ENCODE measurements at regions not wholly inside any gene's neighbourhood (a gene's known extent, or its start where the extent isn't known, plus 50 kb on each side); places are given as distances from the start of the nearest gene placed in this dataset.

DNA sequence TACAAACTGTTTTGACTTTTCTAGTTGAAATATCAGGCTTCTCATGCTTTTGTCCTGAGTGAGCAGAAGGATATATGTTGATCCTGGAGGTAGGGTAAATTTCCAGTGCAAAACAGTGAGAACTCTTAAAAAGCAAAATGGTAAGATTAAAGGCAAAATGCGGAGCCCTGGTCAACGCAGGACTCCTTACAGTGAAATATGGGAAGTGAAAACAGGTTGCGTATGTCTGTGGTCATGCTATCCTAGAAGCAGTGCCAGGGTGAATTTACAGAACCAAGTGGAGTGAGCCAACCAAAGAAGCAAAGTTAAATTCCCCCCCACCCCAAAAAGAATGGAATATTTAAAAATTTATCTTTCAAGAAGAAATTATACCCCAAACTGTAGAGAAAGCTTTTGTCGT lies 256.4 kb downstream of the NR2F2 start:
- no peak for ATAC-seq
- whole genome bisulfite sequencing, 4 donors: 81 to 87% (median 84%) methylated on average over 4 of the region's 4 CpGs
- Histone ChIP-seq H3K9me3 (no peaks in the 10 kb centered on the region), H3K27me3 (peaks cover 0 to 30% (median 6%) of the 10 kb centered on the region in 9 donors), H3K27ac (no peak overlapping the region), H3K36me3 (no peaks in the 10 kb centered on the region), H3K4me1 (no peaks in the 10 kb centered on the region), H3K4me3 (no peak overlapping the region)
- intact Hi-C loops (cut with DNase I): loop anchor here in 8 of 10 donors (2.0 to 10.0 kb wide), 5 partner anchors 222 to 1332 kb away; no protein-coding TSS in a partner anchor
- TF ChIP-seq POLR2A (IDR thresholded peaks at IDR 0.05): no peak
- TF ChIP-seq, protein P1, sequence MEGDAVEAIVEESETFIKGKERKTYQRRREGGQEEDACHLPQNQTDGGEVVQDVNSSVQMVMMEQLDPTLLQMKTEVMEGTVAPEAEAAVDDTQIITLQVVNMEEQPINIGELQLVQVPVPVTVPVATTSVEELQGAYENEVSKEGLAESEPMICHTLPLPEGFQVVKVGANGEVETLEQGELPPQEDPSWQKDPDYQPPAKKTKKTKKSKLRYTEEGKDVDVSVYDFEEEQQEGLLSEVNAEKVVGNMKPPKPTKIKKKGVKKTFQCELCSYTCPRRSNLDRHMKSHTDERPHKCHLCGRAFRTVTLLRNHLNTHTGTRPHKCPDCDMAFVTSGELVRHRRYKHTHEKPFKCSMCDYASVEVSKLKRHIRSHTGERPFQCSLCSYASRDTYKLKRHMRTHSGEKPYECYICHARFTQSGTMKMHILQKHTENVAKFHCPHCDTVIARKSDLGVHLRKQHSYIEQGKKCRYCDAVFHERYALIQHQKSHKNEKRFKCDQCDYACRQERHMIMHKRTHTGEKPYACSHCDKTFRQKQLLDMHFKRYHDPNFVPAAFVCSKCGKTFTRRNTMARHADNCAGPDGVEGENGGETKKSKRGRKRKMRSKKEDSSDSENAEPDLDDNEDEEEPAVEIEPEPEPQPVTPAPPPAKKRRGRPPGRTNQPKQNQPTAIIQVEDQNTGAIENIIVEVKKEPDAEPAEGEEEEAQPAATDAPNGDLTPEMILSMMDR (IDR thresholded peaks at IDR 0.05): no peak
- DNase-seq: no peak

DNA sequence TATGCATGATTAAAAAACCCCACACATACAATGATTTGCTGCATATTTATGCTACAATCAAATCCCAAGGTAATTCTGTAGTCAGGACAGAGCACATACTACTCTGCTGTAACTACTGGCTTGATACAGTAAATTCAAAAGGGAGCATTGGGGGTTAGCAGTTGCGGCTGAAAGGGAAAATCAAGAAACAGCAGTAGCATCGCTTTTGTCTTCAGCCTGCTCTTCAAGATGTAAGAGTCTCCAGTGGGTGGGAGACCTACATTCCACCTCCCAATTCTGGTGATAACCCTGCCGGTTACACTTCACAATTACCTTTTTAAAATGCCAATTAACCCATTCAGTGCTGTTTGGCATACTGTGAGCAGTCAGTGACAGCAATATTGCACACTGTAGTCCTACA lies 259.4 kb downstream of the NR2F2 start:
- Histone ChIP-seq H3K4me3 (no peak overlapping the region), H3K27me3 (peaks cover 0 to 56% (median 3%) of the 10 kb centered on the region in 9 donors), H3K4me1 (no peaks in the 10 kb centered on the region), H3K36me3 (no peaks in the 10 kb centered on the region), H3K9me3 (no peaks in the 10 kb centered on the region), H3K27ac (no peak overlapping the region)
- ATAC-seq (no peak), DNase-seq (no peak)
- WGBS, 4 donors: 35 to 53% (median 44%) methylated on average over 3 of the region's 3 CpGs
- intact Hi-C loops (cut with DNase I): loop anchor here in 8 of 10 donors (5.0 to 10.0 kb wide), 4 partner anchors 225 to 1335 kb away; no protein-coding TSS in a partner anchor
- TF ChIP-seq, protein P1 (IDR thresholded peaks at IDR 0.05): no peak
- no peak for TF ChIP-seq POLR2A (IDR thresholded peaks at IDR 0.05)

DNA sequence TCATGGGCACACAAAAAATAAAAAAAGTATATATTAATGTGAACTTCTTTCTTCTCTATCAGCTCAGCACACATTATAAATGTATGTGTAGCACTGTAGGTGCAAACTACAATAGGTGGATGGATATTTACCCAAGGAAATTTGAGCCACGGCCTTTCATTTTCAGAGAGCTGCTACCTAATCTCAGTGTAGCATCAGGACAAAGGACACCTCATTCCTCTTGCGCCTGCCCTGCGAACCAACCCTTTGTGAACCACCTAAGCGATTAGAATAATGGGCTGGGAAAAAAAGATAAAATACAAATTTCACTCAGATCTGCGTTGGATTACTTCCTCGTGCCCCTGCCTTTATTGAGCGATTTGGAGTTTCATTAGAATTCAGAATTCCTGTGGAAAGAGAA lies 263.2 kb downstream of the NR2F2 start:
- intact Hi-C loops (cut with DNase I): no loop called here
- WGBS, 4 donors: 51 to 67% (median 56%) methylated on average over 7 of the region's 7 CpGs
- DNase-seq (no peak), ATAC-seq (no peak)
- TF ChIP-seq, protein P1 (IDR thresholded peaks at IDR 0.05): no peak
- TF ChIP-seq POLR2A (IDR thresholded peaks at IDR 0.05): no peak
- Histone ChIP-seq H3K4me3 (no peak overlapping the region), H3K27me3 (peaks cover 0 to 48% (median 3%) of the 10 kb centered on the region in 9 donors), H3K9me3 (no peaks in the 10 kb centered on the region), H3K27ac (no peak overlapping the region), H3K4me1 (no peaks in the 10 kb centered on the region), H3K36me3 (no peaks in the 10 kb centered on the region)

DNA sequence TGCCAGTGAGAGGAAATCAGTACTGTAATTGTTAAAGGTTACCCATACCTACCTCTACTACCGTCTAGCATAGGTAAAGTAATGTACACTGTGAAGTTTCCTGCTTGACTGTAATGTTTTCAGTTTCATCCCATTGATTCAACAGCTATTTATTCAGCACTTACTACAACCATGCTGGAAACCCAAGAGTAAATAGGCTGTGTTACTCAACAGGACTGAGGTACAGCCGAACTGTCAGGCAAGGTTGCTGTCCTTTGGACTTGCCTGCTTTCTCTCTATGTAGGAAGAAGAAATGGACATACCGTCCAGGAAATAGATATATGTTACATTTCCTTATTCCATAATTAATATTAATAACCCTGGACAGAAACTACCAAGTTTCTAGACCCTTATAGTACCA lies 265.5 kb downstream of the NR2F2 start:
- no peak overlapping the region for H3K4me3 ChIP-seq
- no peaks in the 10 kb centered on the region for H3K9me3 ChIP-seq
- 79 to 89% (median 84%) methylated on average over 3 of the region's 3 CpGs for WGBS, 4 donors
- DNase-seq (no peak), ATAC-seq (no peak)
- no peaks in the 10 kb centered on the region for H3K36me3 ChIP-seq
- no peaks in the 10 kb centered on the region for H3K4me1 ChIP-seq
- TF ChIP-seq POLR2A (IDR thresholded peaks at IDR 0.05): no peak
- TF ChIP-seq, protein P1 (IDR thresholded peaks at IDR 0.05): no peak
- no peak overlapping the region for H3K27ac ChIP-seq
- peaks cover 0 to 38% (median 3%) of the 10 kb centered on the region in 9 donors for H3K27me3 ChIP-seq
- intact Hi-C loops (cut with DNase I): no loop called here

All from heart left ventricle (tissue), 16 donors.